ENCODE measurements at regions not wholly inside any gene's neighbourhood (a gene's known extent, or its start where the extent isn't known, plus 50 kb on each side); places are given as distances from the start of the nearest gene placed in this dataset.

DNA sequence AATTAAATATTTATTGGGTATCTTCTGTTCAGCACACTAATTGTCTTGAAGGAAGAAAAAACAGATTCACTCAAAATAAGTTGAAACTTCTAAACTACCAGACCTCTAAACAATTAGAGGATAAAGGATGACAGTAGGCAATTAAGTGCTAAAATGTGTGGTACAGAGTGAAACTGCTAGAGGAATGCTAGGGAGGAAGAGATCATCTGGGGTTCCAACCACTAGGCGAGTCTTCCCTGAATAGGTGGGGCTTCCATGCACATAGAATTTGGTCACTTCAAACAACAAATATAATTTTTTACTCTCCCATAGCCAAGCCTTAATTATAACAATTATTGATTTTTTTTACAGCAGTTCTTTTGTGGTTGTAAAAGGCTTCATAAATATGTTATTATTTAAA lies 559.0 kb upstream of the ZEB2 start:
- Histone ChIP-seq H3F3A (ENCODE audit: insufficient read depth, low read depth) (no peaks in the 10 kb centered on the region), H2AFZ (no peak overlapping the region), H3K27me3 (ENCODE audit: insufficient read depth, low read depth) (no peaks in the 10 kb centered on the region), H3K4me2 (no peak overlapping the region), H3K9me2 (ENCODE audit: insufficient read depth) (no peaks in the 10 kb centered on the region), H3K27ac (no peak overlapping the region), H3K4me1 (replicated peaks; ENCODE audit: insufficient read depth) (no peaks in the 10 kb centered on the region), H3K4me3 (no peak overlapping the region), H3K36me3 (ENCODE audit: low read depth) (no peaks in the 10 kb centered on the region), H3K9me3 (ENCODE audit: insufficient read depth, low read depth) (no peaks in the 10 kb centered on the region), H4K20me1 (ENCODE audit: insufficient read depth) (no peaks in the 10 kb centered on the region), H3K79me2 (ENCODE audit: low read depth) (no peaks in the 10 kb centered on the region)
- BruUV-seq (replicated peaks) = no TSS peak
- ChIA-PET CTCF (no interaction called here), POLR2A (ENCODE audit: unreplicated experiment) (no interaction called here)
- no peak for TF ChIP-seq EZH2 (IDR thresholded peaks at IDR 0.05; ENCODE audit: low read depth)
- TF ChIP-seq, protein P1, sequence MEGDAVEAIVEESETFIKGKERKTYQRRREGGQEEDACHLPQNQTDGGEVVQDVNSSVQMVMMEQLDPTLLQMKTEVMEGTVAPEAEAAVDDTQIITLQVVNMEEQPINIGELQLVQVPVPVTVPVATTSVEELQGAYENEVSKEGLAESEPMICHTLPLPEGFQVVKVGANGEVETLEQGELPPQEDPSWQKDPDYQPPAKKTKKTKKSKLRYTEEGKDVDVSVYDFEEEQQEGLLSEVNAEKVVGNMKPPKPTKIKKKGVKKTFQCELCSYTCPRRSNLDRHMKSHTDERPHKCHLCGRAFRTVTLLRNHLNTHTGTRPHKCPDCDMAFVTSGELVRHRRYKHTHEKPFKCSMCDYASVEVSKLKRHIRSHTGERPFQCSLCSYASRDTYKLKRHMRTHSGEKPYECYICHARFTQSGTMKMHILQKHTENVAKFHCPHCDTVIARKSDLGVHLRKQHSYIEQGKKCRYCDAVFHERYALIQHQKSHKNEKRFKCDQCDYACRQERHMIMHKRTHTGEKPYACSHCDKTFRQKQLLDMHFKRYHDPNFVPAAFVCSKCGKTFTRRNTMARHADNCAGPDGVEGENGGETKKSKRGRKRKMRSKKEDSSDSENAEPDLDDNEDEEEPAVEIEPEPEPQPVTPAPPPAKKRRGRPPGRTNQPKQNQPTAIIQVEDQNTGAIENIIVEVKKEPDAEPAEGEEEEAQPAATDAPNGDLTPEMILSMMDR (conservative IDR thresholded peaks at IDR 0.05) = no peak
- intact Hi-C loops (cut with micrococcal nuclease; ENCODE audit: unreplicated experiment) = no loop called here
- DNase-seq = no peak

DNA sequence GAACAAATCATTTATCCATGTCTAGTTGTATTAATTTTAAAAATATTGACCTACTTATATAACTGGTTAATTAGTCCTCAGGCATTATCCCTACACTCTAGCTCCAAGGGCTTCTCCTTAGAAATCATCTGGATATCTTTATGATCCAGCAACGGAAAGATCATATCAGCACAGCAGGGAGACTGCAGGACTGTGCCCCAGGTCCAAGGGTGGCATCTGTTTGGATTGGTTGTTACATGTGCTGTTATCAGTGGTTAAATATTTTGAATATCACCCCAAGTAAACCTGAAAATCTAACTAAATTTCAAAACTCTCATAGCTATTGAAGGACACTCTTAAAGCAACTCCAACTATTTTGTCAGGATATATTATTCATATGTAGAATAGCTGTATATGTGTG lies 556.2 kb upstream of the ZEB2 start:
- H3K36me3 ChIP-seq (ENCODE audit: low read depth) = no peaks in the 10 kb centered on the region
- intact Hi-C loops (cut with micrococcal nuclease; ENCODE audit: unreplicated experiment) = no loop called here
- CTCF ChIA-PET = no interaction called here
- no peaks in the 10 kb centered on the region for H3F3A ChIP-seq (ENCODE audit: insufficient read depth, low read depth)
- DNase-seq = no peak
- H3K27me3 ChIP-seq (ENCODE audit: insufficient read depth, low read depth) = no peaks in the 10 kb centered on the region
- TF ChIP-seq, protein P1 (conservative IDR thresholded peaks at IDR 0.05) = no peak
- TF ChIP-seq EZH2 (IDR thresholded peaks at IDR 0.05; ENCODE audit: low read depth) = no peak
- H3K9me2 ChIP-seq (ENCODE audit: insufficient read depth) = no peaks in the 10 kb centered on the region
- H3K4me2 ChIP-seq = no peak overlapping the region
- H3K79me2 ChIP-seq (ENCODE audit: low read depth) = no peaks in the 10 kb centered on the region
- no peak overlapping the region for H3K4me3 ChIP-seq
- no TSS peak for BruUV-seq (replicated peaks)
- H2AFZ ChIP-seq = no peak overlapping the region; the same call in 1 of the 2 replicates
- no peaks in the 10 kb centered on the region for H4K20me1 ChIP-seq (ENCODE audit: insufficient read depth)
- 0 out of 2 replicates have a peak, but pooled peaks cover 3% of the 10 kb centered on the region for H3K9me3 ChIP-seq (ENCODE audit: insufficient read depth, low read depth)
- POLR2A ChIA-PET (ENCODE audit: unreplicated experiment) = no interaction called here
- H3K27ac ChIP-seq = no peak overlapping the region
- H3K4me1 ChIP-seq (replicated peaks; ENCODE audit: insufficient read depth) = no peaks in the 10 kb centered on the region

DNA sequence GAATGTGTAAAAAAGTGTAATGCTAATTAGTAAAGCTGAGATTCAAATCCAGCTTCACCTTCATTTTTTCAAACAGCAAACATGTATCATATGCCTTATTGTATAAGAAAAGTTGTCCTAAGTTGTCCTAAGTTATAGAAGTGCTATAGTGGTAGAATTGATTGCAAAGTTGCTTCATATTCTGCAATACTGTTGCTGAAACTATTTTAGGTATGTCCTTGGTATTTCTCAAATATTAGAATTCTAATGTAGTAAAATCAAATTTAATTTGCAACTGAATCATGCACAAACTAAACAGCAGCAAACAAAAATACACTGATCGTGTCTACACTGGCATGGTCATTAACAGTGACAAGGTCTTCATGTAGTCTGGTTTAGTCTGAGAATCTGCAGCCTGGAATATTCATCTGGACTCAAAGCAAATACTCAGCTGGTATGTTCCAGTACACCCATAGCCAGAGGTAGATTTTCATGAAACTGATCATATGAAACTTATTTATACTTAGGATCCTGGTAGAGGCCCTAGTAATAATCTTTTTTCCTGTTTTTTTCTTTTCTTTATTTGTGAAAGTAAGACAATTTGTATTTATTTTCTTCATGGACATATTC lies 555.6 kb upstream of the ZEB2 start:
- no peak overlapping the region for H3K27ac ChIP-seq
- no peak for DNase-seq
- no peaks in the 10 kb centered on the region for H3F3A ChIP-seq (ENCODE audit: insufficient read depth, low read depth)
- no peaks in the 10 kb centered on the region for H3K27me3 ChIP-seq (ENCODE audit: insufficient read depth, low read depth)
- no peaks in the 10 kb centered on the region for H4K20me1 ChIP-seq (ENCODE audit: insufficient read depth)
- H2AFZ ChIP-seq = no peak overlapping the region
- no peaks in the 10 kb centered on the region for H3K79me2 ChIP-seq (ENCODE audit: low read depth)
- no peak overlapping the region for H3K4me3 ChIP-seq
- no TSS peak for BruUV-seq (replicated peaks)
- 0 out of 2 replicates have a peak, but pooled peaks cover 3% of the 10 kb centered on the region for H3K9me3 ChIP-seq (ENCODE audit: insufficient read depth, low read depth)
- no peak overlapping the region for H3K4me2 ChIP-seq
- H3K9me2 ChIP-seq (ENCODE audit: insufficient read depth) = no peaks in the 10 kb centered on the region
- H3K36me3 ChIP-seq (ENCODE audit: low read depth) = no peaks in the 10 kb centered on the region
- intact Hi-C loops (cut with micrococcal nuclease; ENCODE audit: unreplicated experiment) = no loop called here
- CTCF ChIA-PET = no interaction called here
- no peak for TF ChIP-seq EZH2 (IDR thresholded peaks at IDR 0.05; ENCODE audit: low read depth)
- TF ChIP-seq, protein P1 (conservative IDR thresholded peaks at IDR 0.05) = no peak
- POLR2A ChIA-PET (ENCODE audit: unreplicated experiment) = no interaction called here
- H3K4me1 ChIP-seq (replicated peaks; ENCODE audit: insufficient read depth) = no peaks in the 10 kb centered on the region
